Fibroblast of pulmonary artery (primary cell): ENCODE measurements at regions not wholly inside any gene's neighbourhood (a gene's known extent, or its start where the extent isn't known, plus 50 kb on each side); places are given as distances from the start of the nearest gene placed in this dataset.

ENCODE experiments used
- DNase-seq: peaks from one replicate; pipeline ENCODE4 v3.0.0-alpha.2; 2010; ENCODE audit warnings: low read depth
- H3K4me3 ChIP-seq: replicated peaks from 2 replicates; pipeline ENCODE4 v1.5.1; 2011; ENCODE audit warnings: low read depth, mild to moderate bottlenecking, control low read depth, low read length, moderate library complexity
- CTCF ChIP-seq: IDR thresholded peaks from 2 replicates; pipeline ENCODE4 v1.5.1; 2011; ENCODE audit warnings: mild to moderate bottlenecking, control low read depth, low read length, inconsistent platforms; ENCODE audit errors: missing control alignments

- H3K4me3 ChIP-seq: no peak overlapping the region
- no peak for TF ChIP-seq CTCF
- peak; percentile 30 for DNase-seq
These were observed 93.9 kb upstream of the JADE1 start for GRCh38 chr4:128715616-128716015.

GRCh38 chr4:128711361-128711760, 98.1 kb upstream of the JADE1 start:
- no peak overlapping the region for H3K4me3 ChIP-seq
- DNase-seq: no peak
- no peak for TF ChIP-seq CTCF

- H3K4me3 ChIP-seq: no peak overlapping the region
- no peak for TF ChIP-seq CTCF
- DNase-seq: no peak
These were observed 100.2 kb upstream of the JADE1 start for GRCh38 chr4:128709268-128709667.

GRCh38 chr4:128707864-128708263, 101.6 kb upstream of the JADE1 start:
- no peak overlapping the region for H3K4me3 ChIP-seq
- no peak for TF ChIP-seq CTCF
- DNase-seq: peak; percentile 24

- no peak for TF ChIP-seq CTCF
- no peak for DNase-seq
- H3K4me3 ChIP-seq: no peak overlapping the region
These were observed 105.6 kb upstream of the JADE1 start for GRCh38 chr4:128703948-128704347.

- no peak for DNase-seq
- no peak for TF ChIP-seq CTCF
- no peak overlapping the region for H3K4me3 ChIP-seq
These were observed 108.7 kb upstream of the JADE1 start for GRCh38 chr4:128700659-128701350.

- H3K4me3 ChIP-seq: no peak overlapping the region
- TF ChIP-seq CTCF: no peak
- no peak for DNase-seq
These were observed 111.1 kb upstream of the JADE1 start for GRCh38 chr4:128698386-128698785.
